Heart right ventricle (tissue), 16 donors: ENCODE measurements at regions not wholly inside any gene's neighbourhood (a gene's known extent, or its start where the extent isn't known, plus 50 kb on each side); places are given as distances from the start of the nearest gene placed in this dataset.
A peak's percentile ranks its signal among the peaks of the same experiment; 100 is the strongest.

ENCODE experiments used
- ATAC-seq, 8 donors: fragments of 200-7000 bp; cut with Tn5 transposase; one replicate each; pipeline ENCODE4 v1.9.1; 2020; ENCODE audit warnings: mild to moderate bottlenecking in 8 of 8, moderate library complexity in 8 of 8, moderate number of reproducible peaks in 1 of 8
- DNase-seq, 2 donors: peaks; one replicate each; pipeline ENCODE4 v3.0.0-alpha.2; 2020
- H3K27ac ChIP-seq, 10 donors: fragments of 200-600 bp; sonication (generic) in 2 of 10; one replicate each; pipeline versions ENCODE4 v1.5.0 to v1.8.0; 2020 to 2022; ENCODE audit warnings: mild to moderate bottlenecking in 3 of 10
- H3K27me3 ChIP-seq, 7 donors: fragments of 200-600 bp; one replicate each; pipeline ENCODE4 v1.8.0; 2021 to 2022; ENCODE audit warnings: mild to moderate bottlenecking in 2 of 7
- H3K36me3 ChIP-seq, 9 donors: fragments of 200-600 bp; sonication (generic) in 1 of 9; one replicate each; pipeline versions ENCODE4 v1.5.0 to v1.8.0; 2020 to 2022; ENCODE audit warnings: mild to moderate bottlenecking in 2 of 9
- H3K4me1 ChIP-seq, 9 donors: fragments of 200-600 bp; sonication (generic) in 1 of 9; one replicate each; pipeline versions ENCODE4 v1.5.0 to v1.8.0; 2020 to 2022; ENCODE audit warnings: mild to moderate bottlenecking in 4 of 9
- H3K4me3 ChIP-seq, 10 donors: fragments of 200-600 bp; sonication (generic) in 2 of 10; one replicate each; pipeline versions ENCODE4 v1.5.0 to v1.8.0; 2020 to 2022; ENCODE audit warnings: mild to moderate bottlenecking in 7 of 10, moderate library complexity in 2 of 10
- H3K9me3 ChIP-seq, 11 donors: fragments of 200-600 bp in 10 of 11; sonication (generic) in 2 of 11; one replicate each; pipeline versions ENCODE4 v1.5.0 to v1.8.0; 2013 to 2022; ENCODE audit warnings: mild to moderate bottlenecking in 2 of 11, control low read depth in 1 of 11, moderate library complexity in 1 of 11
- CTCF ChIP-seq, 9 donors: fragments of 200-600 bp; sonication (generic) in 2 of 9; IDR thresholded peaks; one replicate each; pipeline versions ENCODE4 v1.5.0 to v1.8.0; 2021 to 2022; ENCODE audit warnings: antibody characterized with exemption in 9 of 9, mild to moderate bottlenecking in 5 of 9, moderate library complexity in 1 of 9
- WGBS, 2 donors: extraction: QIAGEN DNeasy Blood & Tissue Kit; methylation state at CpG; one replicate each; pipeline ENCODE4 v1.1.7; 2013; ENCODE audit warnings: inconsistent platforms in 1 of 2; 5-methylcytosine and 5-hydroxymethylcytosine counted together
- intact Hi-C, 10 donors: fragments of 100-400 bp; cut with DNase I; formaldehyde crosslinking; loops; one replicate each; pipeline versions ENCODE4 v1.11.1 to v1.14.2; 2022
- donor health status: Arrhythmogenic right ventricular cardiomyopathy.
- donor health status: ischemic (EF 13 %, LVEDD 7.1; RV severe dilation, severe dysfunction).
- donor health status: healthy with polysubstance abuse.
- donor health status: DM: no; HTN: yes; CAD: no.
- donor health status: DM: no; HTN: no; CAD: no.
- donor health status: ischemic (EF 25% LVEDD 6.9; RV normal size, moderate dysfunction).
- donor health status: ischemic (EF 25% LVEDD 5.7; RV mildly dilated, moderate dysfunction).
- donor health status: healthy.
- donor health status: DM: yes; HTN: yes; CAD: no.
- donor health status: Ischemic cardiomyopathy.
- donor health status: ischemic (EF 35%, LVEDD 5.7; RV mildly dilated, moderate dysfunction).
- donor health status: nonischemic (EF 11% LVEDD 7.7; RV severe dilation, severe dysfunction).
- donor health status: DM: yes; HTN: yes; CAD: no.
- donor health status: PGD.
- donor health status: ischemic (EF 29% LVEDD 5.4; RV normal size, mild dysfunction).
- donor health status: nonischemic (EF 23%, LVEDD 6.1; RV moderate dilation, normal function).

GRCh38 chr1:65059930-65060538 is 88.0 kb upstream of the AK4 start:
- ATAC-seq (peak in 3 of 8 donors; percentile 25 to 55 (median 34)), DNase-seq (no peak)
- peak; percentile 25 to 78 (median 67) for TF ChIP-seq CTCF (IDR thresholded peaks at IDR 0.05)
- intact Hi-C loops, result loop anchor here in 9 of 10 donors (2.0 to 10.0 kb wide), 9 partner anchors 85 to 627 kb away; partner anchors contain the start of genes LEPR (in 3 of the 9), LEPROT (in 3 of the 9), AK4 (in 2 of the 9) and JAK1 (in 1 of the 9)
- Histone ChIP-seq H3K4me1 (peaks cover 16 to 94% (median 76%) of the 10 kb centered on the region in 9 donors), H3K9me3 (no peaks in the 10 kb centered on the region), H3K27ac (peak overlapping the region in 4 of 10 donors; percentile 1 to 34 (median 4)), H3K36me3 (peaks cover 0 to 47% (median 14%) of the 10 kb centered on the region in 9 donors), H3K27me3 (no peaks in the 10 kb centered on the region), H3K4me3 (no peak overlapping the region)
- 19 to 23% methylated on average over 7 of the region's 7 CpGs for WGBS, 2 donors

GRCh38 chr1:65062339-65062738 is 85.7 kb upstream of the AK4 start:
- DNase-seq (no peak), ATAC-seq (no peak)
- Histone ChIP-seq H3K9me3 (no peaks in the 10 kb centered on the region), H3K27me3 (no peaks in the 10 kb centered on the region), H3K4me3 (no peak overlapping the region), H3K27ac (peak overlapping the region in 2 of 10 donors; percentile 29 to 41), H3K4me1 (peaks cover 10 to 85% (median 66%) of the 10 kb centered on the region in 9 donors), H3K36me3 (peaks cover 0 to 23% (median 10%) of the 10 kb centered on the region in 9 donors)
- WGBS, 2 donors, result 72 to 75% methylated on average over 2 of the region's 2 CpGs
- intact Hi-C loops, result loop anchor here in 7 of 10 donors (5.0 to 10.0 kb wide), 7 partner anchors 82 to 622 kb away; partner anchors contain the start of genes LEPR (in 3 of the 7), LEPROT (in 3 of the 7), AK4 (in 2 of the 7) and JAK1 (in 1 of the 7)
- no peak for TF ChIP-seq CTCF (IDR thresholded peaks at IDR 0.05)

GRCh38 chr1:65063025-65063424 is 85.0 kb upstream of the AK4 start:
- Histone ChIP-seq H3K4me1 (peaks cover 10 to 79% (median 66%) of the 10 kb centered on the region in 9 donors), H3K27ac (peak overlapping the region in 1 of 10 donors; percentile 29), H3K4me3 (no peak overlapping the region), H3K27me3 (no peaks in the 10 kb centered on the region), H3K36me3 (peaks cover 0 to 17% (median 3%) of the 10 kb centered on the region in 9 donors), H3K9me3 (no peaks in the 10 kb centered on the region)
- TF ChIP-seq CTCF (IDR thresholded peaks at IDR 0.05), result peak in 5 of 9 donors; percentile 9 to 33 (median 20)
- 66 to 71% methylated on average over 6 of the region's 6 CpGs for WGBS, 2 donors
- ATAC-seq (no peak), DNase-seq (no peak)
- intact Hi-C loops, result loop anchor here in 7 of 10 donors (5.0 to 10.0 kb wide), 7 partner anchors 82 to 622 kb away; partner anchors contain the start of genes LEPR (in 3 of the 7), LEPROT (in 3 of the 7), AK4 (in 2 of the 7) and JAK1 (in 1 of the 7)

GRCh38 chr1:65064981-65065380 is 83.0 kb upstream of the AK4 start:
- H3K27ac ChIP-seq, result peak overlapping the region in 9 of 10 donors; percentile 97 to 100 (median 99)
- H3K36me3 ChIP-seq, result peaks cover 0 to 10% (median 0%) of the 10 kb centered on the region in 9 donors
- TF ChIP-seq CTCF (IDR thresholded peaks at IDR 0.05), result no peak
- intact Hi-C loops, result loop anchor here in 9 of 10 donors (5.0 to 10.0 kb wide), 17 partner anchors 63 to 620 kb away; partner anchors contain the start of genes LEPR (in 6 of the 9), LEPROT (in 6 of the 9), AK4 (in 3 of the 9) and JAK1 (in 3 of the 9)
- H3K9me3 ChIP-seq, result no peaks in the 10 kb centered on the region
- H3K4me1 ChIP-seq, result peaks cover 10 to 68% (median 66%) of the 10 kb centered on the region in 9 donors
- ATAC-seq, result no peak
- H3K27me3 ChIP-seq, result no peaks in the 10 kb centered on the region
- peak overlapping the region in 9 of 10 donors; percentile 70 to 99 (median 89) for H3K4me3 ChIP-seq
- no peak for DNase-seq
